ENCODE measurements at regions not wholly inside any gene's neighbourhood (a gene's known extent, or its start where the extent isn't known, plus 50 kb on each side); places are given as distances from the start of the nearest gene placed in this dataset.

- no peak for DNase-seq (ENCODE audit: low read depth)
Measured at GRCh38 chr2:12971581-12972365, 255.0 kb downstream of the TRIB2 start.

DNA sequence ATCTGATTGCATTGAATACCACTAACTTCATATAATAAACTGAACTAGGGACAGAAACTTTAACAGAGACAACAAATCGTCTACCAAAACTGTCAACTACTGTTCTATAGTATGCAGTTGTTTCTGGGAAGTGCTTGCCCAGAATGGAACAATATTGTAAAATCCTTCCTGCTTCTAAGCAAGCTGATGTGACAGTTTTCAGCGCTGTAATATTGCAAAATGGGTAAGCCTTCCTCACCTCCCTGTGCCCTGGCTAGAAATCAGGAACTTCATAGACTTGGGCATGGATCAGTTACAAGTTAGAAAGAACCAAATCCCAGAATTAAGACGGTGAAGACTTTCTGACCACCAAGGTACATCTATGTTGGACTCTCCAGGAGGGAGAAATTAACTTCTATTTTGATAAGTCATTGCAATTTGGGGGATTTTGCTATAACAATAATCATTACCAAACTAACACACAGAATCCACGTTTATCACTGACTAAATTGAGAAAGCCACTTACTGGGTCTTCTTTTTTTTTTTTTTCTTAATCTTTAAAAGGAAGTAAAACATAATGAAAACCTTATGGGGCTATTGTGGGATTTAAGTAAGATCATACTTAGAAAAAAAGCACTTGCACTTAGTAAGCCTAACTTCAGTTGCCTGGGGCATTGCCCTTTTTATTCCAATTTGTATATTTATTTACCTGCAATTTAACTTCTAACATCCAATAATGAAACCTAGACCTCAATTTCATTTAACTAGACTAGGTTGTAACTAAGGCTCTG lies 261.5 kb downstream of the TRIB2 start:
- DNase-seq (ENCODE audit: low read depth), result no peak

- DNase-seq (ENCODE audit: low read depth), result no peak
Measured at GRCh38 chr2:12979066-12979465, 262.3 kb downstream of the TRIB2 start.

- no peak for DNase-seq (ENCODE audit: low read depth)
Measured at GRCh38 chr2:12980817-12981216, 264.1 kb downstream of the TRIB2 start.

DNA sequence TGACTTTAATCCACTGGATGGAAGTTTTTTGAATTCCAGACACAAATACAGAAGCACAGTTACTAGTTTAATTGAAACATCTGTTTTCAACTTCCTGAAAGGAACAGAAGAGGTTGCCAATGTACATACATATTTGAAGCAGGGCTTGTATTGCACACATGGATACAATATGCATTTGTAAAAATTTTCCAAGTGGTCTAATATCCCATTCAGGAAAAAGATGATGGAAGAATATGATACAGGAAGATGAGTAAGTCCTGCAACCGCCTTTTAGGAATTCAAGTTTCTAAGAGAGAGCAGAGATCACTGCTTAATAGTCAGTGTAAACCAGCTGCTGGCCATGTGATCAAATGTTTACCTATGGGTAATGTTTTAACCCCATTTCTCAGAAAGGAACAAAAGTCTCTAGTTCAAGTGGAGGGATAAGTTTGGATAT lies 265.4 kb downstream of the TRIB2 start:
- no peak for DNase-seq (ENCODE audit: low read depth)

DNA sequence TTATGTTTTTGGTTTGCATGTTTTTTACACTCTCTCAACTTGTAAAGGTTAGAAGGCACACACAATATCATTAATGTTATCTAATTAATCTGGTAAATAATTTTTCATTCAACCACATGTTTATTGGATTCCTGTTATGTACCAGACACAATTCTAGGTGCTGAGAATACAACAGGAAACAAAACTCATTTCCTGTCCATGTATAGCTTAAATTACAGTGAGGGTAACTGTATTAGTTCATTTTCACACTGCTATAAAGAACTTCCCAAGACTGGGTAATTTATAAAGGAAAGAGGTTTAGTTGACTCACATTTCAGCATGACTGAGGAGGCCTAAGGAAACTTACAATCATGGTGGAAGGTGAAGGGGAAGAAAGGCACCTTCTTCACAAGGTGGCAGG lies 270.5 kb downstream of the TRIB2 start:
- no peak for DNase-seq (ENCODE audit: low read depth)

GRCh38 chr2:12988279-12988678 lies 271.5 kb downstream of the TRIB2 start:
- DNase-seq (ENCODE audit: low read depth), result no peak

GRCh38 chr2:12990523-12990922 lies 273.8 kb downstream of the TRIB2 start:
- DNase-seq (ENCODE audit: low read depth), result no peak

GRCh38 chr2:12998685-12999084 lies 281.9 kb downstream of the TRIB2 start:
- DNase-seq (ENCODE audit: low read depth), result no peak

GRCh38 chr2:13000664-13001363 lies 284.1 kb downstream of the TRIB2 start:
- no peak for DNase-seq (ENCODE audit: low read depth)

GRCh38 chr2:13001408-13001807 lies 284.7 kb downstream of the TRIB2 start:
- no peak for DNase-seq (ENCODE audit: low read depth)

GRCh38 chr2:13002536-13003331 lies 286.0 kb downstream of the TRIB2 start:
- DNase-seq (ENCODE audit: low read depth), result no peak

DNA sequence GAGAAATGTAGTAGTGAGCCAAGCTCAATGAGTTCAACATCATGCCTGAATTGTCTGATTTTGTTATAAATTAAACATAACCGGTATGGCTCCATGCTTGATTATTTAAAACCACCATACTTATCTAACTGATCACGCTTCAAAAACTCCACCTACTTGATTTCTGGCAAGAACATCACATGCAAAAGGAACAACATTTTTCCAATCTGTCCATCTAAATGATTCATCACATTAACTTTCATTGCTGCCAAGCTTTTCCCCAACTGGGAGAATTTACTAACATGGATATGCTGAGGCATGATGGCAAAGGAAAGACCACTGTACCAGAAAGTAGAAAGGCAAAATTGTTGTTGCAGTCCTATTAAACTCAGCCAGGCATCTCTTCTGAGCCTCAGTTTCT lies 286.8 kb downstream of the TRIB2 start:
- DNase-seq (ENCODE audit: low read depth), result no peak

DNA sequence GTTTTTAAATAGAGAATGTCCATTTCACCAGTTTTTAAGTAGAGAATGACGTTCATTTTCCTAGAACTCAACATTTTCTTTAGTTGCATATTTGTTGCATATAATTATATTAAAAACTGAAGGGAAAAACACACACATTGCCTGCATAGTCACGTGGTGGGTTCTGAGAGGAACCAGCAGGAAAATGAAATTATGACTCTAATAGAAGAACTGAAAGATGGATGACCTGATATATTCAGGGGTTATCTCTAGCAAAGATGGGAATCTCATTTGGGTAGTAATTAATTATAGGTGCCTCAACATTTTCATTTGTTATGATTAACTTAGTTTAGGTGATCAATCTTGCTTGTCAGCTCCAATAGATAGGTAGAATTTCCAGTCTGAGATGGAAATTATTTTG lies 288.3 kb downstream of the TRIB2 start:
- no peak for DNase-seq (ENCODE audit: low read depth)

- DNase-seq (ENCODE audit: low read depth), result no peak
Measured at GRCh38 chr2:13005761-13006335, 289.1 kb downstream of the TRIB2 start.

GRCh38 chr2:13006426-13006825 lies 289.7 kb downstream of the TRIB2 start:
- DNase-seq (ENCODE audit: low read depth), result no peak

DNA sequence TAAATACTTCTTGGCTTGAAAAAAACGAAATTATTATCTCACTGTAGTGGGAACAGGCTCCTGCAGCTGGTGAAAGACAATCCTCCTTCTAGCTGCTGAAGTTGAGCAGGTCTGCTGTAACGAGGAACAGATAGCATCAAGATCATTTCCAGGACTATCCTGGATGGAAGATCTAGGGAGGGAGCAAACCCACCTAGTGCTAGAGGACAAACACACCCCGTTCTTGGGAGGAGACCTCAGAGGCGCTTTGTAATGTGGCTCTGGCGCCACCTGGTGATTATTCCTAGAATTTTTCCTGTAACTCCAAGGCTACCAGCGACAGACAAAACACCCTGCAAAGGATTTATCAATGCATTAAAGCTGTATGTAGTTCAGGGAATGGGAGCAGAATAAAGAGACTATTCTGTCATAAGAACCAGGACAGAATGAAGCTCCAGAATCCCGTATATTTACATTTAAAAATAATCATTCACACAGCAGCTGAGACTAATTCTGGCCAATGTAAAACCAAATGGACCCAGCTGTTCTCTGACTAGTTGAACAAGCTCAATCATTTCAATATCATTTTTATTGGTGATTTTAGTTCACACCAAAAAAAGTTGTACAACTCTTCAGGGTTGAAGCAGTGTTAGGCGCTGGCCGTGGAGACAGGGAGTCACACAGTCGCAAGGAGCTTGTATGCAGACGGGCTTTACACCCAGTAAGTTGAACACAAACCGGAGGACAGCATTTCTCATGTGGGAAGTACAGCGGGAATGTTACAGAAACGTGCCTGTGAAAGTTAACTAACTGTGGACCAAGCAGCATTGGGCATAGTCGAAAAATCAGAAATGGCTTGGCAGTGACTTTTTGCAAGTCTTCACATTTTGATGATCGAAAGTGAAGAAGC lies 290.3 kb downstream of the TRIB2 start:
- DNase-seq (ENCODE audit: low read depth), result peak; percentile 7

DNA sequence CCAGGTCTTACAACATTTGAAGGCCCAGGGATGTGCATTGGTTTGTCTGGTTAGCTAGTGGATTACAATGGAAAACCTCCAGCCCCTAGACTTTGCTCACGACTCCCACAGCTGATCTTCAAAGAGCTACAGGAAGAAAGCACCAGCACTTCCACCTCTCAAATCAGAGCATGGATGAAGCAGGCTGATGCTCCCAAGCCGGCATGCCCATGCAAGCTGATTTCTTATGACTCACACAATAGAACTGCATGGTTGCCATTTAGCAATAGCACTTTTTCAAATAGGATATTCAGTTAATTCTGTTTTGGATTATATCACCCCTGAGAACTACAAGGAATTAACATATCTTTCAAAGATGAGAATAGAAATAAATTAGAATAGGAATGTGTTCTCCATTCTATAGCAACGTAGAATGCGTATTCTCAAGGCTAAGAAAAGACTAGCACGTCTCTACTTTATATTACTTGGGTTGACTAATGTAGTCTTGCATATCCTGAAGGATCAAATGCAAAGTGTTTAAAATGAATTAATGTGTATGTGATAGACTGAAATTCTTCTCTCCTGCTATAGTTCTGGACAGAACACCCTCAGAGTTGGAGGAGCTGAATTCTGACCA lies 292.4 kb downstream of the TRIB2 start:
- no peak for DNase-seq (ENCODE audit: low read depth)

- DNase-seq (ENCODE audit: low read depth), result no peak
Measured at GRCh38 chr2:13010283-13010682, 293.5 kb downstream of the TRIB2 start.

- no peak for DNase-seq (ENCODE audit: low read depth)
Measured at GRCh38 chr2:13014783-13015182, 298.0 kb downstream of the TRIB2 start.
